HG02973 (cell line): ENCODE measurements at regions not wholly inside any gene's neighbourhood (a gene's known extent, or its start where the extent isn't known, plus 50 kb on each side); places are given as distances from the start of the nearest gene placed in this dataset.
"Not testable (repeated sequence)": the region's sequence is repeated elsewhere in the genome, so short reads cannot be mapped to it uniquely, and the experiment has no call there.

Experiments used
- ATAC-seq: cut with Tn5 transposase; IDR thresholded peaks from one replicate; pipeline ENCODE4 v1.9.1; 2021; ENCODE audit warnings: moderate library complexity; ENCODE audit not compliant: unreplicated experiment

- no peak for ATAC-seq
Measured at GRCh38 chr1:181192316-181192715, 103.8 kb downstream of the IER5 start.

GRCh38 chr1:181202986-181203555, 114.6 kb downstream of the IER5 start:
- ATAC-seq: no peak

- ATAC-seq: no peak
Measured at GRCh38 chr1:181204530-181204929, 116.0 kb downstream of the IER5 start.

GRCh38 chr1:181205901-181206300, 117.4 kb downstream of the IER5 start:
- no peak for ATAC-seq

- ATAC-seq: no peak
Measured at GRCh38 chr1:181206513-181206912, 118.0 kb downstream of the IER5 start.

- ATAC-seq: no peak
Measured at GRCh38 chr1:181206979-181207790, 118.7 kb downstream of the IER5 start.

- ATAC-seq: no peak
Measured at GRCh38 chr1:181208083-181208482, 119.6 kb downstream of the IER5 start.

GRCh38 chr1:181208967-181209366, 120.5 kb downstream of the IER5 start:
- no peak for ATAC-seq

GRCh38 chr1:181213056-181213455, 124.6 kb downstream of the IER5 start:
- no peak for ATAC-seq

- ATAC-seq: no peak
Measured at GRCh38 chr1:181216591-181216994, 128.1 kb downstream of the IER5 start.

GRCh38 chr1:181219938-181220337, 131.4 kb downstream of the IER5 start:
- ATAC-seq: no peak

GRCh38 chr1:181221078-181221477, 132.6 kb downstream of the IER5 start:
- ATAC-seq: no peak

GRCh38 chr1:181222972-181223505, 134.5 kb downstream of the IER5 start:
- ATAC-seq: no peak

GRCh38 chr1:181226728-181227127, 138.2 kb downstream of the IER5 start:
- not testable (repeated sequence) for ATAC-seq

- no peak for ATAC-seq
Measured at GRCh38 chr1:181239086-181239485, 150.6 kb downstream of the IER5 start.

GRCh38 chr1:181246320-181246719, 157.8 kb downstream of the IER5 start:
- ATAC-seq: not testable (repeated sequence)

GRCh38 chr1:181248361-181248760, 159.9 kb downstream of the IER5 start:
- ATAC-seq: not testable (repeated sequence)

- ATAC-seq: no peak
Measured at GRCh38 chr1:181249186-181249585, 160.7 kb downstream of the IER5 start.

GRCh38 chr1:181250038-181250437, 161.5 kb downstream of the IER5 start:
- ATAC-seq: no peak

- ATAC-seq: no peak
Measured at GRCh38 chr1:181251001-181251712, 162.7 kb downstream of the IER5 start.

GRCh38 chr1:181251713-181252075, 163.2 kb downstream of the IER5 start:
- no peak for ATAC-seq

GRCh38 chr1:181253601-181254000, 165.1 kb downstream of the IER5 start:
- not testable (repeated sequence) for ATAC-seq
